GM19239 (cell line): ENCODE measurements at regions not wholly inside any gene's neighbourhood (a gene's known extent, or its start where the extent isn't known, plus 50 kb on each side); places are given as distances from the start of the nearest gene placed in this dataset.
"Not testable (repeated sequence)": the region's sequence is repeated elsewhere in the genome, so short reads cannot be mapped to it uniquely, and the experiment has no call there.

ENCODE experiments used
- DNase-seq: peaks from one replicate; pipeline ENCODE4 v3.0.0; 2011; ENCODE audit warnings: low spot score; ENCODE audit not compliant: insufficient read length
- FAIRE-seq: peaks from 2 replicates; lab custom pipeline; 2011; peaks lifted over from hg19 to GRCh38; lab: Jason Lieb, UNC

DNA sequence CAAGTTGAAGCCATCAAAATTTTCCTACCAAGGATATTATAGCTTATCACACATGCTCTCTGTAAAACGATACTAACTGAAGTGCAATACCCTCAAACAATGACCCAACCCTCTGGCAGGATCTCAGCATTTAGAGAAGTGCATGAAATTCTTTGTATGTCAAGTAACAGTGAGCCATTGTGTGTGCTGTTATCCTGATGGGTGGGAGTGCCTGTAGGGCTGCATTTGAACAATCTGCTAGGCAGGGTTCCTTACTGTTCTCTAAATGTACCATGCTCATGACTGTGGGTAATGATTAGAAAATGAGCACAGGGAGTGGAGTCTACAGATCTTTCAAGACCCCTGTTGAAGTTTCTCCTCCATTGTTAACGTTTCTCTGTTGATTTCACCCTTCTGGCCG, 398.1 kb downstream of the NSUN3 start:
- DNase-seq (no peak), FAIRE-seq (no peak)

DNA sequence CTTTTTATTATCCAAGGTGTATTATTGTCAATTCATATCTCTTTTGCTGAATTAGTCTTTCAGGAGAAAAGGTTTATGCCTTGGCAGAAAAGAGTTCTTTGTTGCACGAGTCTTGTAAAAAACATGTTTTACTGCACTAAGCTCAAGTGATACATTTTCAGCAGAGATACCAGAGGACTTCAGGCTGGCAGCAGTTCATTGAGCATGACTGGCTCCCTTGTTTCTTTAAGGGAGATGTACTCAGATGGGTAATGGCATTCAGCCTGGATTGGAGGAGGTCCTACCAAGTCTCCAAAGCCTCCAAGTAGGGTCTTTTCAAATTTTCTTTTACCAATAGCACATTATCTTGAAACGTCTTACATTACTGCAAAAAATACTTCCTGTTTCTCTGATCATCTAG, 400.1 kb downstream of the NSUN3 start:
- FAIRE-seq, result no peak
- DNase-seq, result no peak

- FAIRE-seq (no peak), DNase-seq (no peak)
These were observed 409.6 kb downstream of the NSUN3 start for GRCh38 chr3:94472511-94472910.

- no peak for FAIRE-seq
- no peak for DNase-seq
These were observed 418.5 kb downstream of the NSUN3 start for GRCh38 chr3:94481226-94481898.

DNA sequence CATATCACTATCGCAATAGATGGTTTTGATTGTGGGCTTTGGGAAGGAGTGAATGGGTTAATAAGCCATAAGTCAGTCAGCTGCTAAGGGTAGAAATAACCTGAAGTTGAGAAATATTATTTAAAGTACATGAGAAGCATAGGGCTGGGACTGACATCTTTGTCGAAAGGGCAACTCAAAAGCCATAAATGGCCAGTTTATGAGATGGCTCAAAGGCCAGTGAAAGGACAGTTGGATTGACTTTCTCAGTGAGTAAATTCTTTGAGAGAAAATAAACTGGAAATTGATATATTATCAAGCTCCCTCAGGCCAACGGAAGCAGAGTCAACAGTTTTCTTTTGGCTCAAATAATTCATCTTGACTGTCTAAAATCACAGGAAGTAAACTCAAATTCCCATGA, 419.8 kb downstream of the NSUN3 start:
- DNase-seq (no peak), FAIRE-seq (no peak)

DNA sequence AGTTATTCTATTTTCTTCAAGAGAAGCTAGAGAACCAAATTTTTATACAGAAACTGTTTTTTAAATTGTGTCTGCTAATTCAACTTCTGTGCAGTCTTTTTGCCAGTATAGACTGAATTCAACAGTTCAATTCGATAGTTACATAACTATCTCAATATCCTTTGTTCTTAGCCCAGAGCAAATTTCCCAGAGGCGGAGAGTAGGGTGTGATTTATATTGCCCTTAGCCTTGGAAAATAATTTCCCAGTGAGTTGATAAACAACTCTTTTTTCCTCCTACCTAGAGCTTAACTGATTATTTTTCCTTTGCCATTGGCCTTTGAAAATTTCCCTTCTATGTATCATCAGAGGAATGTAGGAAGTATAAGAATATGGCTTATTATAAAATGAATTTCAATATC, 420.5 kb downstream of the NSUN3 start:
- DNase-seq, result no peak
- no peak for FAIRE-seq

- FAIRE-seq (no peak), DNase-seq (no peak)
These were observed 432.1 kb downstream of the NSUN3 start for GRCh38 chr3:94494992-94495391.

GRCh38 chr3:94500146-94500545, 437.3 kb downstream of the NSUN3 start:
- no peak for FAIRE-seq
- no peak for DNase-seq

GRCh38 chr3:94507354-94507753, 444.5 kb downstream of the NSUN3 start:
- not testable (repeated sequence) for FAIRE-seq, DNase-seq

- DNase-seq, result no peak
- no peak for FAIRE-seq
These were observed 450.0 kb downstream of the NSUN3 start for GRCh38 chr3:94512876-94513275.

DNA sequence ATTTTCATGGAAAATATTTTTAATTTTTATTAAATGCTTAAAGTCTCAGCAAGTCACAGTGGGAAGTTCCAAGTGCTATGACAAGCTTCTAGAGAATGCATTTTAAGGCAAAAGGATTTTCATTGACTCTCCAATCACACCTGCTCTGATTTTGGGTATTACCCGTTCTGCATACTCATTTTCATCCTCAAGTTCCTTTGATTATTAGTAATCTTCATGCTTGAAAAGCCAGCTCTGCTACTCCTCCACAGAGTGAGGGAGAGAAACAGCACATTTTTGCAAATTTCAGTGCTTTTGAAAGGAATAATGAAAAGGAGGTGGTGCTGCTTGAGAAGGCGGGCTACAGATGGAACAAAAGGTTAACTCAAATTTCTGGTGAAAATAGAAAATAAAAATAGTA, 450.7 kb downstream of the NSUN3 start:
- no peak for FAIRE-seq
- DNase-seq, result no peak

- no peak for FAIRE-seq
These were observed 453.1 kb downstream of the NSUN3 start for GRCh38 chr3:94515983-94516382.

DNA sequence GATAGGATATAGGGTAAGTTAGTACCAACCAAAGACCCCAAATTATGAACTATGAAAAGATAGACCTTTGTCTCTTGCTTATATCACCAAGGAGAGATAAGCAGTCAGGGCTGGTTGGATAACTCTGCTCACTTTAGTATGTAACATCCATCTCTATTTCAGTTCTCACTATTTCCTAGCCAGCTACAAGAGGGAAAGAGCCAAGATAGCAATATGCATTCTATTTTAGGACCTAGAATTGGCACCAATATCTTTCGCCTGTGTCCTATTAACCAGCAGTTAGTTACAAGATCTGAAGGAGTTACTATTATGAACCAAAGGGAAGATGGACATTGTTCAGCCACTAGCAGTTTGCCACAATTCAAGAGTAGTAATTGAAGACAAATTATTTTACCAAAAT, 457.5 kb downstream of the NSUN3 start:
- FAIRE-seq (no peak), DNase-seq (no peak)

More at GRCh38 chr3:94515983-94516382, 453.1 kb downstream of the NSUN3 start:
- DNase-seq, result no peak

DNA sequence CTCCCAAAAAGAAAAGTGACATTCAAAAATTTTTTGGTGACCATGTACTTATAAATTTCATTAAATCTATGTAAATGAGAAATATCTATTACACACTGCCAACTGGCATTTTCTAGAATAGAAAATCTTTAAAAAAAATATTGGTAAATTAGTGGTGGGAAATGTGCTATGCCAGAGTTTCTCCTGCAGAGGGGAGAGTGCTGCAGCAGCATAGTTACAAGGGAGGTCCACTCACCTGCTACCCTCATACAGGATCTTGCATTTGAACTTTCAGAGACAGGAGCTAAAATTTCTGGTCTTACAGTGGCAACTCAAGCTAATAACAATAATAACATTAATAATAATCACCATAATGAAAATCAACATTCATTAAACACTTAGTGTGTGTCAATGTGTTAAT, 459.6 kb downstream of the NSUN3 start:
- FAIRE-seq, result no peak

DNA sequence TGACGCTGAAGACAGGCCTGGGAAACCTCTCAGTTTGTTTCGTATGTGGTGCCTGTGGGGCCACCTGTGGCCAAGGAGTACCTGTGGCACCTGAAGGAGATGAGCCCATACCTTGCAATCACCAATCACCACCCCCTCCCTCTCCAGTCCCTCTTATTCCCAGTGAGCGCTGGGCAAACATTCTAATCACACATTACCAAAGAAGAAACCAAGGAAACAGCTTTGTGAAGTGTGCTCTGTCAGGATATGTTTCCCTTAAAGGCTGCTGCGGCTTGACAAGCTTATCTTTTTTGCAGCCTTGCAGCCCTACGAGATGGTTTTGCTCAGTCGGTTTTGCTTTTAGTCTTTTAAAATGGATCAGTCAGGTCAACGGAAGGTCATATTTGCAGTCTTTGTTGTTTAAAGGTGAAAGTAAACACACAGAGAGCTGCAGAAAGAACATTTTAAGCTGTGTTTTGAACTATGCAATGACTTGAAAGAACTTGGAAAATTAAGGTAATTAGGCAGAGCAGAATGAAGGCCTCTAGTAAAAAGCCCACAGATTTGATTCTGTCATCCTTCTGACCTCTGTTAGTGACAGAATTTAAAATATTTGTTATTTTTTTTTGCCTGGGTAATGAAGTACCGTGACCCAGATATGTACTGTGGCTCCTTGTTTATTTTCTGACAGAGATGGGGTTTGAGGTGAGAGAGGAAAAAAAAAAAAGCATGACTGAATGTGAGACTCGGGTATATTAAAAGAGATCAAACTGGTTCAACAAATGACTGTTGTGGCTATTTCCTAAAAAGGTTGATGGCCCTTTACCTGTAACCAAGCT, 461.4 kb downstream of the NSUN3 start:
- DNase-seq, result no peak

More for the DNA sequence above, 459.6 kb downstream of the NSUN3 start:
- no peak for DNase-seq

DNA sequence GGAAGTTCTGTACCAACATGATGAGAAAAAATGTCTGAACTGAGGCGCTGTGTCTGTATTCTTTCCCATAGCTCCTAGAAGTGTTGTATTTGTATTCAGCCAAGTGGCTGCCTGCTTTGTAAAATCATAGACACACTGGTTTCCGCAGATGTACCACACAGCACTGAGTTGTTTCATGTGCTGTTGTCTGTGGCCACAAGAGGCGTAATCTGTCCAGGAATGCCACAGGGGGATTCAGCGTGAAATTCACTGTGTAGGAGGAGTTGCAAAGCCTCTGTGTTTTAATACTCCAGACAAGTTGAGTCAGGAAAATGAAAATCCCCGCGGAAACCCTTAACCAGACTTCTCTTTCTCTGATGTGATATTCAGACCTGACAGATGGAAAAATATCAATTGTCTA, 462.2 kb downstream of the NSUN3 start:
- FAIRE-seq, result no peak
- no peak for DNase-seq

More for the DNA sequence above, 461.4 kb downstream of the NSUN3 start:
- no peak for FAIRE-seq

GRCh38 chr3:94529816-94530215, 467.0 kb downstream of the NSUN3 start:
- DNase-seq (no peak), FAIRE-seq (no peak)

GRCh38 chr3:94532951-94533350, 470.1 kb downstream of the NSUN3 start:
- no peak for FAIRE-seq
- DNase-seq, result no peak

DNA sequence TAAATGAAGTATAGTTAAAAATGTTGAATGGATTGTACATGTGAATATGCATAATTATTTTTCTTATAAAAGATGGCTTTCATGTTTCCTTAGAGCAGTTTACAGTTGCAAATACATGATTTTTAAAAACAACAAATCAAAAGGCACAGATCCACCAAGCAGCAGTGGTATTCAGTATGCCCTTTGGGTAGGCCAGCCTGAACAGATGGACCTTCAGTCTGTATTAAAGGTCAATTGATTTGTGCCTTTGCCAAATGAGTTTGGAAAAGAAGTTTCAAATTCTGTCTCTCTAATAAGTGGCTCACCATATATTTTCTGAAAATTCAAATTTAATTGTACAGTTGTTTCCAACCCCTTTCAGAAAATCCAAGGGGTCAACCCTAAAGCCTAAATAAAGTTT, 477.1 kb downstream of the NSUN3 start:
- DNase-seq (no peak), FAIRE-seq (no peak)

DNA sequence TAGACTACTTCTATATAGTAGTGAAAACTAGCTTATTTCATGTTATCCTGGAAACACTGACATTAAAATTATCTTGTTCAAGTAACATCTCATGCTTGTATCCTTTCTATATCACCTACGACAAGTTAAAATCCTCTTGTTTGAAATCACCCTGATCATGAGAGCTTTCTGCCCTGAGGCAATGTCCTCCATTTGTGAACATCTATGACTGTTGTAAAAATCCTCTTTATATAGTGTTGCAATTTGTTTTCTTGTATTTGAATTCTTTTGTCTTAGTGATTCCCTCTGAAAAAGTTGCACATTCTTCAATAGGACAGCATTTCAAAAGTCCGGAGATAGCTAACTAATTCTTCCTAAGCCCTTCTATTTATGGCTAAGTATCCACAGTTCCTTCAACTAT, 480.3 kb downstream of the NSUN3 start:
- FAIRE-seq (no peak), DNase-seq (no peak)

GRCh38 chr3:94544131-94544789, 481.4 kb downstream of the NSUN3 start:
- no peak for DNase-seq
- no peak for FAIRE-seq
